Hepatocyte (in vitro differentiated cells): ENCODE measurements at regions not wholly inside any gene's neighbourhood (a gene's known extent, or its start where the extent isn't known, plus 50 kb on each side); places are given as distances from the start of the nearest gene placed in this dataset.

Experiments
- EZH2 ChIP-seq: fragments of 200-600 bp; sonication (generic); IDR thresholded peaks from 2 replicates; pipeline ENCODE4 v1.6.1; 2016; ENCODE audit warnings: antibody characterized with exemption, mild to moderate bottlenecking, borderline replicate concordance
- TF ChIP-seq, protein P1 (sequence below): fragments of 200-600 bp; sonication (generic); IDR thresholded peaks from 2 replicates; pipeline ENCODE4 v1.5.1; 2016; ENCODE audit warnings: antibody characterized with exemption, mild to moderate bottlenecking; ENCODE audit not compliant: poor library complexity

DNA sequence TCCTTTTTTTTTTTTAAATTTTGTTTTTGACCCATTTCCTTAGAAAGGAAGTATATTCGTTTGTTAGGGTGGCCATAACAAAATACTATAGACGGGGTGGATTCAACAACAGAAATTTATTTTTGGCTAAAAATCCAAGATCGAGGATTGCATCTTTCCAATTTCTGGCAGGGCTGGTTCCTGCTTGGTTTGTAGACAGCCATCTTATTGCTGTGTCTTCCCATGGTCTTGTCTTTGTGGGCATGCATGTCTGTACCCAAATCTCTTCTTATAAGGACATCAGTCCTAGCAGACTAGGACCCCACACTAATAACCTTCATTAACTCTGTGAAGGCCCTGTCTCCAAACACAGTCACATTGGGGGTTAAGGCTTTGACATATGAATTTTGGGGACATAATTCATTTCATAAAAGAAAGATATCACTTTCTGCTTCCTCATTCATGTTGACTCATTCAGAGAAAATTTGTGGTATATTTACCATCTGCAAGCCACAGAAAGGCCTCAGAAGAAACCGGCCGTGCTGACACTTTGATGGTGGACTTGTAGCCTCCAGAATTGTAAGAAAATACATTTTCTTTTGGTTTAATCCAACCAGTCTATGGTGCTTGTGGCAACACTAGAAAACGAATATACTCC lies 262.1 kb downstream of the LPIN1 start:
- TF ChIP-seq EZH2 = no peak
- TF ChIP-seq, protein P1, sequence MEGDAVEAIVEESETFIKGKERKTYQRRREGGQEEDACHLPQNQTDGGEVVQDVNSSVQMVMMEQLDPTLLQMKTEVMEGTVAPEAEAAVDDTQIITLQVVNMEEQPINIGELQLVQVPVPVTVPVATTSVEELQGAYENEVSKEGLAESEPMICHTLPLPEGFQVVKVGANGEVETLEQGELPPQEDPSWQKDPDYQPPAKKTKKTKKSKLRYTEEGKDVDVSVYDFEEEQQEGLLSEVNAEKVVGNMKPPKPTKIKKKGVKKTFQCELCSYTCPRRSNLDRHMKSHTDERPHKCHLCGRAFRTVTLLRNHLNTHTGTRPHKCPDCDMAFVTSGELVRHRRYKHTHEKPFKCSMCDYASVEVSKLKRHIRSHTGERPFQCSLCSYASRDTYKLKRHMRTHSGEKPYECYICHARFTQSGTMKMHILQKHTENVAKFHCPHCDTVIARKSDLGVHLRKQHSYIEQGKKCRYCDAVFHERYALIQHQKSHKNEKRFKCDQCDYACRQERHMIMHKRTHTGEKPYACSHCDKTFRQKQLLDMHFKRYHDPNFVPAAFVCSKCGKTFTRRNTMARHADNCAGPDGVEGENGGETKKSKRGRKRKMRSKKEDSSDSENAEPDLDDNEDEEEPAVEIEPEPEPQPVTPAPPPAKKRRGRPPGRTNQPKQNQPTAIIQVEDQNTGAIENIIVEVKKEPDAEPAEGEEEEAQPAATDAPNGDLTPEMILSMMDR = no peak
